ENCODE measurements at regions not wholly inside any gene's neighbourhood (a gene's known extent, or its start where the extent isn't known, plus 50 kb on each side); places are given as distances from the start of the nearest gene placed in this dataset.

- TF ChIP-seq, protein P1, sequence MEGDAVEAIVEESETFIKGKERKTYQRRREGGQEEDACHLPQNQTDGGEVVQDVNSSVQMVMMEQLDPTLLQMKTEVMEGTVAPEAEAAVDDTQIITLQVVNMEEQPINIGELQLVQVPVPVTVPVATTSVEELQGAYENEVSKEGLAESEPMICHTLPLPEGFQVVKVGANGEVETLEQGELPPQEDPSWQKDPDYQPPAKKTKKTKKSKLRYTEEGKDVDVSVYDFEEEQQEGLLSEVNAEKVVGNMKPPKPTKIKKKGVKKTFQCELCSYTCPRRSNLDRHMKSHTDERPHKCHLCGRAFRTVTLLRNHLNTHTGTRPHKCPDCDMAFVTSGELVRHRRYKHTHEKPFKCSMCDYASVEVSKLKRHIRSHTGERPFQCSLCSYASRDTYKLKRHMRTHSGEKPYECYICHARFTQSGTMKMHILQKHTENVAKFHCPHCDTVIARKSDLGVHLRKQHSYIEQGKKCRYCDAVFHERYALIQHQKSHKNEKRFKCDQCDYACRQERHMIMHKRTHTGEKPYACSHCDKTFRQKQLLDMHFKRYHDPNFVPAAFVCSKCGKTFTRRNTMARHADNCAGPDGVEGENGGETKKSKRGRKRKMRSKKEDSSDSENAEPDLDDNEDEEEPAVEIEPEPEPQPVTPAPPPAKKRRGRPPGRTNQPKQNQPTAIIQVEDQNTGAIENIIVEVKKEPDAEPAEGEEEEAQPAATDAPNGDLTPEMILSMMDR (IDR thresholded peaks at IDR 0.05; ENCODE audit: low read depth, low read length, poor library complexity, severe bottlenecking), result no peak
- TF ChIP-seq EZH2phosphoT487 (IDR thresholded peaks at IDR 0.05; ENCODE audit: borderline replicate concordance, low read length), result no peak
Observed at GRCh38 chr18:68564351-68564750, 150.6 kb downstream of the TMX3 start.
